GM12878 (cell line): ENCODE measurements at regions not wholly inside any gene's neighbourhood (a gene's known extent, or its start where the extent isn't known, plus 50 kb on each side); places are given as distances from the start of the nearest gene placed in this dataset.
A peak's percentile ranks its signal among the peaks of the same experiment; 100 is the strongest.

Experiments
- CHD2 ChIP-seq: IDR thresholded peaks from 2 replicates; pipeline ENCODE4 v1.6.1; 2011; ENCODE audit warnings: low read depth, low read length, improper control_type of control experiment, borderline replicate concordance
- CTCF ChIP-seq, 3 experiments: IDR thresholded peaks in 2 of 3; conservative IDR thresholded peaks in 1 of 3; 2 replicates each; pipeline ENCODE4 v1.5.1; 2011; ENCODE audit warnings: low read depth in 3 of 3, low read length in 3 of 3, mild to moderate bottlenecking in 3 of 3, control low read depth in 2 of 3, moderate library complexity in 2 of 3, inconsistent platforms in 1 of 3, mixed read lengths in 1 of 3; ENCODE audit not compliant: control insufficient read depth in 2 of 3, insufficient read depth in 1 of 3; ENCODE audit errors: extremely low read depth in 1 of 3
- ETV6 ChIP-seq, 2 experiments: fragments of 450-650 bp in 1 of 2; IDR thresholded peaks in 1 of 2; conservative IDR thresholded peaks in 1 of 2; 2 replicates each; pipeline ENCODE4 v1.6.1; 2014; ENCODE audit warnings: antibody characterized with exemption in 1 of 2, borderline replicate concordance in 1 of 2, low read depth in 1 of 2, mild to moderate bottlenecking in 1 of 2, moderate library complexity in 1 of 2
- MAX ChIP-seq: IDR thresholded peaks from 2 replicates; pipeline ENCODE4 v1.6.1; 2012; ENCODE audit warnings: low read depth, low read length, improper control_type of control experiment
- NRF1 ChIP-seq: conservative IDR thresholded peaks from 2 replicates; pipeline ENCODE4 v1.6.1; 2011; ENCODE audit warnings: mild to moderate bottlenecking, low read depth, low read length, improper control_type of control experiment
- POLR2A ChIP-seq: IDR thresholded peaks from 2 replicates; pipeline ENCODE4 v1.6.1; 2011; ENCODE audit warnings: low read depth, mild to moderate bottlenecking, low read length
- POLR2AphosphoS5 ChIP-seq: IDR thresholded peaks from 2 replicates; pipeline ENCODE4 v1.6.1; 2011; ENCODE audit warnings: mild to moderate bottlenecking, low read length, inconsistent platforms
- SMC3 ChIP-seq: IDR thresholded peaks from 2 replicates; pipeline ENCODE4 v1.6.1; 2011; ENCODE audit warnings: low read length, improper control_type of control experiment, borderline replicate concordance
- USF2 ChIP-seq: IDR thresholded peaks from 2 replicates; pipeline ENCODE4 v1.6.1; 2011; ENCODE audit warnings: low read depth, low read length, improper control_type of control experiment, borderline replicate concordance
- ZZZ3 ChIP-seq: IDR thresholded peaks from 2 replicates; pipeline ENCODE4 v1.6.1; 2011; ENCODE audit warnings: low read depth; ENCODE audit not compliant: control insufficient read depth, insufficient read length

GRCh38 chr15:69523010-69524001, 70.7 kb downstream of the RPLP1 start:
- TF ChIP-seq CTCF (IDR thresholded peaks at IDR 0.05 in 2 of 3, conservative IDR thresholded peaks at IDR 0.05 in 1 of 3; ENCODE audit: control insufficient read depth in 2 of 3, extremely low read depth in 1 of 3, insufficient read depth in 1 of 3, low read depth in 3 of 3, low read length in 3 of 3) = peak; percentile 58 to 65 (median 60)
- TF ChIP-seq USF2 = no peak
- TF ChIP-seq ETV6 (conservative IDR thresholded peaks at IDR 0.05 in 1 of 2, IDR thresholded peaks at IDR 0.05 in 1 of 2; ENCODE audit: borderline replicate concordance in 1 of 2, low read depth in 1 of 2) = no peak
- no peak for TF ChIP-seq POLR2AphosphoS5
- peak; percentile 47; the same call in 1 of the 2 replicates for TF ChIP-seq SMC3
- TF ChIP-seq MAX = no peak
- TF ChIP-seq POLR2A = no peak
- TF ChIP-seq CHD2 = no peak
- no peak for TF ChIP-seq ZZZ3
- no peak for TF ChIP-seq NRF1
